B cell (primary cell): ENCODE measurements at regions not wholly inside any gene's neighbourhood (a gene's known extent, or its start where the extent isn't known, plus 50 kb on each side); places are given as distances from the start of the nearest gene placed in this dataset.

Experiments used
- ATAC-seq: fragments of 200-7000 bp; cut with Tn5 transposase; one replicate; pipeline ENCODE4 v1.10.0; 2021; ENCODE audit warnings: low read depth, mild to moderate bottlenecking, moderate number of reproducible peaks, moderate library complexity
- CTCF ChIA-PET: fragments of 350-600 bp; sonication (Branson Sonifier 250); formaldehyde crosslinking; loops from one replicate; lab custom pipeline; 2021; ENCODE audit warnings: antibody characterized with exemption, inconsistent platforms; lab: Charles Lee
- POLR2A ChIA-PET: fragments of 350-600 bp; sonication (Branson Sonifier 250); formaldehyde crosslinking; loops from one replicate; lab custom pipeline; 2021; ENCODE audit warnings: antibody characterized with exemption; lab: Charles Lee
- DNase-seq: peaks from one replicate; pipeline ENCODE4 v3.0.0; 2013
- H2AFZ ChIP-seq: 2 replicates; pipeline ENCODE4 v1.6.1; 2012; ENCODE audit warnings: mild to moderate bottlenecking, low read depth, low read length; ENCODE audit not compliant: insufficient read depth, poor library complexity, severe bottlenecking
- H3K27ac ChIP-seq, 2 donors: 1 replicate in 1 of 2; 2 replicates in 1 of 2; pipeline ENCODE4 v1.5.1; 2012 to 2013; ENCODE audit warnings: low read length in 2 of 2, mild to moderate bottlenecking in 2 of 2, moderate library complexity in 1 of 2
- H3K27me3 ChIP-seq, 4 experiments: fragments of 200-600 bp in 1 of 4; sonication (generic) in 1 of 4; replicated peaks in 1 of 4; 1 replicate in 2 of 4; 2 replicates in 2 of 4; pipeline versions ENCODE4 v1.6.1 to v1.7.0; 2013 to 2016; ENCODE audit warnings: low read length in 3 of 4, mild to moderate bottlenecking in 2 of 4, mixed read lengths in 1 of 4, moderate library complexity in 1 of 4; ENCODE audit not compliant: insufficient read depth in 4 of 4, control insufficient read depth in 3 of 4; ENCODE audit errors: control extremely low read depth in 1 of 4
- H3K36me3 ChIP-seq, 2 experiments: replicated peaks in 1 of 2; 1 replicate in 1 of 2; 2 replicates in 1 of 2; pipeline versions ENCODE4 v1.6.1 to v1.7.1; 2013; ENCODE audit warnings: low read length in 1 of 2; ENCODE audit not compliant: insufficient read depth in 2 of 2, control insufficient read depth in 1 of 2; ENCODE audit errors: control extremely low read depth in 1 of 2, extremely low read depth in 1 of 2
- H3K4me1 ChIP-seq, 2 donors: fragments of 200-600 bp in 1 of 2; sonication (generic) in 1 of 2; 1 replicate in 1 of 2; 2 replicates in 1 of 2; pipeline versions ENCODE4 v1.5.1 to v1.6.1; 2013 to 2017; ENCODE audit warnings: low read length in 2 of 2; ENCODE audit not compliant: control insufficient read depth in 2 of 2, insufficient read depth in 2 of 2
- H3K4me2 ChIP-seq: replicated peaks from 2 replicates; pipeline ENCODE3; 2012; ENCODE audit warnings: mild to moderate bottlenecking, low read depth, low read length; ENCODE audit not compliant: poor library complexity, severe bottlenecking
- H3K4me3 ChIP-seq, 5 experiments: fragments of 200-600 bp in 1 of 5; sonication (generic) in 1 of 5; 1 replicate in 3 of 5; 2 replicates in 2 of 5; pipeline versions ENCODE4 v1.5.1 to v1.7.0; 2011 to 2016; ENCODE audit warnings: low read length in 4 of 5, mild to moderate bottlenecking in 4 of 5, low read depth in 2 of 5, control low read depth in 1 of 5, moderate library complexity in 1 of 5; ENCODE audit not compliant: insufficient read depth in 1 of 5; ENCODE audit errors: control extremely low read depth in 1 of 5, extremely low read depth in 1 of 5
- H3K79me2 ChIP-seq: fragments of 200-600 bp; sonication (generic); one replicate; pipeline ENCODE4 v1.6.0; 2016; ENCODE audit warnings: low read length; ENCODE audit not compliant: control insufficient read depth, insufficient read depth
- H3K9ac ChIP-seq: fragments of 200-600 bp; sonication (generic); 2 replicates; pipeline ENCODE4 v1.6.1; 2017; ENCODE audit warnings: mild to moderate bottlenecking, low read length, moderate library complexity
- H3K9me3 ChIP-seq, 3 donors: one replicate each; pipeline versions ENCODE4 v1.6.1 to v1.7.1; 2013; ENCODE audit warnings: low read length in 2 of 3; ENCODE audit not compliant: control insufficient read depth in 2 of 3, insufficient read depth in 1 of 3; ENCODE audit errors: control extremely low read depth in 1 of 3
- H4K20me1 ChIP-seq: 2 replicates; pipeline ENCODE4 v1.6.0; 2012; ENCODE audit warnings: mild to moderate bottlenecking, low read length; ENCODE audit not compliant: insufficient read depth, control insufficient read depth, poor library complexity, severe bottlenecking
- H3K27ac Mint-ChIP-seq: one replicate; pipeline ENCODE4 v1.8.0; 2021; ENCODE audit warnings: mixed read lengths
- H3K27me3 Mint-ChIP-seq: one replicate; pipeline ENCODE4 v1.8.0; 2021; ENCODE audit warnings: mixed read lengths
- H3K4me1 Mint-ChIP-seq: one replicate; pipeline ENCODE4 v1.8.0; 2021; ENCODE audit warnings: mixed read lengths
- H3K4me3 Mint-ChIP-seq: one replicate; pipeline ENCODE4 v1.8.0; 2021; ENCODE audit warnings: mixed read lengths
- H3K9me3 Mint-ChIP-seq: one replicate; pipeline ENCODE4 v1.8.0; 2022; ENCODE audit warnings: mixed read lengths; ENCODE audit not compliant: insufficient read depth
- CTCF ChIP-seq: fragments of 200-600 bp; IDR thresholded peaks from one replicate; pipeline ENCODE4 v1.8.0; 2022; ENCODE audit warnings: antibody characterized with exemption, mild to moderate bottlenecking
- EZH2 ChIP-seq: IDR thresholded peaks from 2 replicates; pipeline ENCODE4 v1.6.1; 2012; ENCODE audit warnings: borderline replicate concordance, low read depth, mild to moderate bottlenecking, moderate library complexity, low read length; ENCODE audit not compliant: insufficient read depth, poor library complexity, severe bottlenecking
- WGBS: methylation state at CpG from one replicate; pipeline ENCODE4 v1.1.5; 2013; ENCODE audit warnings: missing lambda C conversion rate; ENCODE audit not compliant: insufficient coverage; 5-methylcytosine and 5-hydroxymethylcytosine counted together
- intact Hi-C: fragments of 100-400 bp; cut with micrococcal nuclease; formaldehyde crosslinking; loops from one replicate; pipeline ENCODE4 v1.10.0; 2022

GRCh38 chr3:10583798-10584708 lies 78.7 kb upstream of the ATP2B2 start:
- Histone ChIP-seq H3K4me1 (no peaks in the 10 kb centered on the region), H3K27ac (no peak overlapping the region), H3K9ac (no peak overlapping the region), H3K4me3 (no peak overlapping the region), H2AFZ (no peak overlapping the region), H3K36me3 (no peaks in the 10 kb centered on the region), H4K20me1 (no peaks in the 10 kb centered on the region), H3K4me2 (no peak overlapping the region), H3K9me3 (no peaks in the 10 kb centered on the region), H3K27me3 (peaks cover 0 to 12% (median 0%) of the 10 kb centered on the region in 4 experiments), H3K79me2 (no peaks in the 10 kb centered on the region)
- no peak for DNase-seq
- no peak overlapping the region for H3K27ac Mint-ChIP-seq
- H3K27me3 Mint-ChIP-seq, result peaks cover 37% of the 10 kb centered on the region
- H3K9me3 Mint-ChIP-seq, result no peaks in the 10 kb centered on the region
- no peak overlapping the region for H3K4me3 Mint-ChIP-seq
- no peak for ATAC-seq
- TF ChIP-seq CTCF, result no peak
- TF ChIP-seq EZH2, result no peak
- ChIA-PET CTCF (no interaction called here), POLR2A (no interaction called here)
- intact Hi-C loops, result no loop called here
- no peaks in the 10 kb centered on the region for H3K4me1 Mint-ChIP-seq
- 70% methylated on average over 12 of the region's 13 CpGs for WGBS

GRCh38 chr3:10585945-10586344 lies 80.6 kb upstream of the ATP2B2 start:
- H3K79me2 ChIP-seq, result no peaks in the 10 kb centered on the region
- no peak overlapping the region for H2AFZ ChIP-seq
- Mint-ChIP-seq H3K9me3 (no peaks in the 10 kb centered on the region), H3K27ac (no peak overlapping the region), H3K4me1 (no peaks in the 10 kb centered on the region), H3K4me3 (no peak overlapping the region), H3K27me3 (peaks cover 47% of the 10 kb centered on the region)
- ChIA-PET CTCF (no interaction called here), POLR2A (no interaction called here)
- TF ChIP-seq EZH2 (no peak), CTCF (no peak)
- no peaks in the 10 kb centered on the region for H3K4me1 ChIP-seq
- peaks cover 0 to 15% (median under 1%) of the 10 kb centered on the region in 4 experiments for H3K27me3 ChIP-seq
- no peak overlapping the region for H3K4me2 ChIP-seq
- ATAC-seq (no peak), DNase-seq (no peak)
- no peaks in the 10 kb centered on the region for H3K36me3 ChIP-seq
- H3K4me3 ChIP-seq, result no peak overlapping the region
- H3K9ac ChIP-seq, result no peak overlapping the region
- no peaks in the 10 kb centered on the region for H3K9me3 ChIP-seq
- intact Hi-C loops, result no loop called here
- no CpG with 5 or more reads among the region's 1 CpG for WGBS
- no peaks in the 10 kb centered on the region for H4K20me1 ChIP-seq
- H3K27ac ChIP-seq, result no peak overlapping the region
